Lung (tissue), 11 donors: ENCODE measurements at regions not wholly inside any gene's neighbourhood (a gene's known extent, or its start where the extent isn't known, plus 50 kb on each side); places are given as distances from the start of the nearest gene placed in this dataset.

Source experiments
- ATAC-seq: fragments of 200-7000 bp; cut with Tn5 transposase; one replicate; pipeline ENCODE4 v1.9.1; 2020; ENCODE audit warnings: moderate number of reproducible peaks; ENCODE audit not compliant: insufficient read depth, low FRiP score
- DNase-seq, 3 donors: peaks; one replicate each; pipeline ENCODE4 v3.0.0-alpha.2; 2013 to 2017
- H3K27ac ChIP-seq, 2 donors: one replicate each; pipeline ENCODE4 v1.5.1; 2013; ENCODE audit warnings: mild to moderate bottlenecking in 2 of 2, moderate library complexity in 2 of 2, control low read depth in 1 of 2, inconsistent platforms in 1 of 2, low read depth in 1 of 2, low read length in 1 of 2
- H3K27me3 ChIP-seq, 3 donors: one replicate each; pipeline ENCODE4 v1.5.1; 2013; ENCODE audit warnings: low read length in 2 of 3; ENCODE audit not compliant: control insufficient read depth in 3 of 3, insufficient read depth in 3 of 3
- H3K36me3 ChIP-seq, 4 donors: one replicate each; pipeline ENCODE4 v1.5.1; 2013; ENCODE audit warnings: low read length in 4 of 4, mild to moderate bottlenecking in 1 of 4, moderate library complexity in 1 of 4; ENCODE audit not compliant: control insufficient read depth in 4 of 4, insufficient read depth in 4 of 4
- H3K4me1 ChIP-seq, 5 donors: one replicate each; pipeline ENCODE4 v1.5.1; 2013; ENCODE audit warnings: low read length in 5 of 5, mild to moderate bottlenecking in 2 of 5, moderate library complexity in 1 of 5; ENCODE audit not compliant: control insufficient read depth in 5 of 5, insufficient read depth in 5 of 5
- H3K4me3 ChIP-seq: one replicate; pipeline ENCODE4 v1.5.1; 2013; ENCODE audit warnings: mild to moderate bottlenecking, control low read depth, moderate library complexity
- H3K9ac ChIP-seq, 2 donors: one replicate each; pipeline ENCODE4 v1.5.1; 2013; ENCODE audit warnings: low read length in 2 of 2, control low read depth in 1 of 2; ENCODE audit not compliant: insufficient read depth in 1 of 2
- H3K9me3 ChIP-seq, 4 donors: one replicate each; pipeline ENCODE4 v1.5.1; 2013; ENCODE audit warnings: low read length in 3 of 4, mild to moderate bottlenecking in 1 of 4, moderate library complexity in 1 of 4; ENCODE audit not compliant: control insufficient read depth in 4 of 4, insufficient read depth in 3 of 4
- WGBS, 2 donors: extraction: QIAGEN DNeasy Blood & Tissue Kit; methylation state at CpG; one replicate each; pipeline ENCODE4 v1.1.7; 2013; 5-methylcytosine and 5-hydroxymethylcytosine counted together
- TF ChIP-seq, protein P1 (sequence below): IDR thresholded peaks from 2 replicates; pipeline ENCODE4 v1.5.1; 2012; ENCODE audit warnings: mild to moderate bottlenecking; ENCODE audit errors: control extremely low read depth, extremely low read depth
- donor health status: control.
- donor health status: control.
- donor health status: Bipolar disorder and iron deficiency.
- donor health status: healthy.
- donor health status: DM: yes; HTN: yes; CAD: no.

DNA sequence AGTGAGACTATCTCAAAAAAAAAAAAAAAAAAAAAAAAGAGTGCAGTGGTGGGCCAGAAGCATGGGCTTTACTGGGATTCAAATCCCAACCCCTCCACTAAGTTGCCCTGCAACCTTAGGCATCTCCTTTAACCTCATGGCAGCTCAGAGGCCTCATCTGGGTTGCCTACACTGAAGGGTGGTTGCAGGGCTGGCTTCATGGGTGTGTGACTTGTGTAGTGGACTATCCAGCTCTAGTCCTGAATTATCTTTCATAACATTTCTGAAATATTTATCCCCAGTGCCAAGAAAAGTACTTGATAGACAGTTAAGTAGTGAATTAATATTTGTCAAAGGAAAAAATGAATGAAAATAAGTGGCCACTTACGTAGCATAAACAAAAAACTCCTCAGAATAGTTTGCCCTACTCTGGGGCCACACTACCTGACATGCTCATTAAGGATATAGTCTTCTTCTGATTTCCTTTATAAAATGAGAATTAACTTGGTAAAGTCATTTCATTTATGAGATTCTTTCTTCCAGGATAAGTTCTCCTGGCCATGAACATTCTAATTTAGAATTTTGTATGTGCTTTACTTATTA, 116.0 kb upstream of the SYT13 start:
- H3K4me3 ChIP-seq: no peak overlapping the region
- peaks cover 0 to 7% (median 0%) of the 10 kb centered on the region in 3 donors for H3K27me3 ChIP-seq
- DNase-seq (no peak), ATAC-seq (no peak)
- TF ChIP-seq, protein P1, sequence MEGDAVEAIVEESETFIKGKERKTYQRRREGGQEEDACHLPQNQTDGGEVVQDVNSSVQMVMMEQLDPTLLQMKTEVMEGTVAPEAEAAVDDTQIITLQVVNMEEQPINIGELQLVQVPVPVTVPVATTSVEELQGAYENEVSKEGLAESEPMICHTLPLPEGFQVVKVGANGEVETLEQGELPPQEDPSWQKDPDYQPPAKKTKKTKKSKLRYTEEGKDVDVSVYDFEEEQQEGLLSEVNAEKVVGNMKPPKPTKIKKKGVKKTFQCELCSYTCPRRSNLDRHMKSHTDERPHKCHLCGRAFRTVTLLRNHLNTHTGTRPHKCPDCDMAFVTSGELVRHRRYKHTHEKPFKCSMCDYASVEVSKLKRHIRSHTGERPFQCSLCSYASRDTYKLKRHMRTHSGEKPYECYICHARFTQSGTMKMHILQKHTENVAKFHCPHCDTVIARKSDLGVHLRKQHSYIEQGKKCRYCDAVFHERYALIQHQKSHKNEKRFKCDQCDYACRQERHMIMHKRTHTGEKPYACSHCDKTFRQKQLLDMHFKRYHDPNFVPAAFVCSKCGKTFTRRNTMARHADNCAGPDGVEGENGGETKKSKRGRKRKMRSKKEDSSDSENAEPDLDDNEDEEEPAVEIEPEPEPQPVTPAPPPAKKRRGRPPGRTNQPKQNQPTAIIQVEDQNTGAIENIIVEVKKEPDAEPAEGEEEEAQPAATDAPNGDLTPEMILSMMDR: no peak
- no peak overlapping the region for H3K27ac ChIP-seq
- WGBS, 2 donors: 68 to 88% methylated on average over 1 of the region's 1 CpG
- H3K4me1 ChIP-seq: peaks cover 0 to 2% (median 0%) of the 10 kb centered on the region in 5 donors
- H3K36me3 ChIP-seq: no peaks in the 10 kb centered on the region
- no peak overlapping the region for H3K9ac ChIP-seq
- H3K9me3 ChIP-seq: peaks cover 0 to 4% (median 0%) of the 10 kb centered on the region in 4 donors

DNA sequence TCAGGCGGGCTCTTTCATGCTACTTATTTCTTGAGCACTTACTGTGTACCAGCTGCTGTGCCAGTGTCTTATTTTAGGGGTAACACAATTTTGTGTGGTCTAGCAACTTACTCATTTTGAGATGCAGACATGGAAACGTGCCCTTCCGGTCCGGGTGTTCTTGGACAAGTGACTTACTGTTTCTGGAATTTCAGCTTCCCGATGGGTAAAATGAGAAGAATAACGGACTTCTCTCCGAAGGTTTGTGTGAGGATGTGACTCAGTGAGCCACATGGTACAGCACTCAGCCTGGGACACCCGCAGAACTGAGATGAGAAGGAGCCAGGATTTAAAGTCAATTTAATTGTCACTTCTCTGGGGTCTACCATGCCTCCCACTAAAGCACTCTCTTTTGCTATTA, 114.5 kb upstream of the SYT13 start:
- Histone ChIP-seq H3K4me3 (no peak overlapping the region), H3K36me3 (no peaks in the 10 kb centered on the region), H3K9ac (no peak overlapping the region), H3K4me1 (peaks cover 0 to 2% (median 0%) of the 10 kb centered on the region in 5 donors), H3K9me3 (peaks cover 0 to 4% (median 0%) of the 10 kb centered on the region in 4 donors), H3K27me3 (peaks cover 0 to 7% (median 0%) of the 10 kb centered on the region in 3 donors), H3K27ac (no peak overlapping the region)
- TF ChIP-seq, protein P1: no peak
- WGBS, 2 donors: 65 to 73% methylated on average over 8 of the region's 8 CpGs
- DNase-seq (no peak), ATAC-seq (no peak)

DNA sequence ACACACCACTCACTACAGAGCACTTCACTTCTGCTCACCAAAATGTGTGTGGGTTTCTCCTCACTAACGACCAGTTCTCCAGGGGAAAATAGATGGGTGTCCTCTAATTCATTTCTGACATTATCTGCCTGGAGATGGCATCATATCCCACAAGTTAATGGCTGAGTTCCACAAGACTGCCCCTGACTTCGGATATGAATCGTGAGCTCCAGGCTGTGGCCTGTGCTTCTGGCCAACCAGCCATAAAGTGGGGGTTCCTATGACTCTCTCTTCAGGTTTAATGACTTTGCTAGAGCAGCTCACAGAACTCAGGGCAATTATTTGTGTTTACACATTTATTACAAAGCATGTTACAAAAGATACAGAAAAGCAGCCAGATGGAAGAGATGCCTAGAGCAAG, 113.0 kb upstream of the SYT13 start:
- H3K27me3 ChIP-seq: peaks cover 0 to 6% (median 0%) of the 10 kb centered on the region in 3 donors
- no peaks in the 10 kb centered on the region for H3K36me3 ChIP-seq
- peaks cover 0 to 4% (median 0%) of the 10 kb centered on the region in 4 donors for H3K9me3 ChIP-seq
- peaks cover 0 to 4% (median 0%) of the 10 kb centered on the region in 5 donors for H3K4me1 ChIP-seq
- 76 to 87% methylated on average over 3 of the region's 3 CpGs for WGBS, 2 donors
- ATAC-seq (no peak), DNase-seq (no peak)
- TF ChIP-seq, protein P1: no peak
- no peak overlapping the region for H3K27ac ChIP-seq
- H3K4me3 ChIP-seq: no peak overlapping the region
- no peak overlapping the region for H3K9ac ChIP-seq

DNA sequence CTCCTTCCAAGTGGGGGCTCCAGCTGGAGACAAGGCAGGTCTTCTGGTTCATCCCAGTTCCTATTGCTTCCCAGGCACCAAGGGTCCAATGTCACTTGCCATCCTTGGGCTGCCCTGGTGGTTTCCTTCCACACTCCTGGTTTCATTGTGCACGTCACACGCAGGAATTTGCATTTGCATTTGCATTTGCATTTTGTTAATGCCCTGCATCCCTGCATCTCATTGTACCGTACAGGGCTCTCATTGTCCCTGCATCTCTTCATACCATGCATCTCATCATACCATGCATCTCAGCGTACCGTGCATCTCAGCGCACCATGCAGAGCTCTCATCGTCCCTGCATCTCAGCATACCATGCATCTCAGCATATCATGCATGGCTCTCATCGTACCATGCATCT, 112.2 kb upstream of the SYT13 start:
- Histone ChIP-seq H3K27ac (no peak overlapping the region), H3K27me3 (peaks cover 0 to 3% (median 0%) of the 10 kb centered on the region in 3 donors), H3K36me3 (no peaks in the 10 kb centered on the region), H3K4me3 (no peak overlapping the region), H3K9me3 (peaks cover 0 to 4% (median 0%) of the 10 kb centered on the region in 4 donors), H3K4me1 (peaks cover 0 to 10% (median 0%) of the 10 kb centered on the region in 5 donors), H3K9ac (no peak overlapping the region)
- DNase-seq: no peak
- WGBS, 2 donors: 95 to 96% methylated on average over 8 of the region's 8 CpGs
- TF ChIP-seq, protein P1: no peak
- ATAC-seq: no peak
